Small intestine (tissue), 7 donors: ENCODE measurements at regions not wholly inside any gene's neighbourhood (a gene's known extent, or its start where the extent isn't known, plus 50 kb on each side); places are given as distances from the start of the nearest gene placed in this dataset.

Experiments
- DNase-seq, 2 donors: peaks; one replicate each; pipeline versions ENCODE4 v3.0.0 to v3.0.0-alpha.2; 2013
- FAIRE-seq: peaks from 2 replicates; lab custom pipeline; 2012; peaks lifted over from hg19 to GRCh38; lab: Jason Lieb, UNC
- H3K27ac ChIP-seq, 3 donors: one replicate each; pipeline ENCODE4 v1.5.1; 2013; ENCODE audit warnings: low read length in 2 of 3, mild to moderate bottlenecking in 2 of 3, control low read depth in 1 of 3, inconsistent platforms in 1 of 3, low read depth in 1 of 3, moderate library complexity in 1 of 3
- H3K27me3 ChIP-seq, 3 donors: one replicate each; pipeline ENCODE4 v1.6.1; 2013; ENCODE audit warnings: low read length in 3 of 3, inconsistent platforms in 1 of 3; ENCODE audit not compliant: control insufficient read depth in 3 of 3, insufficient read depth in 3 of 3
- H3K36me3 ChIP-seq, 3 donors: one replicate each; pipeline ENCODE4 v1.6.1; 2013; ENCODE audit warnings: low read length in 3 of 3, inconsistent platforms in 1 of 3, low read depth in 1 of 3, mild to moderate bottlenecking in 1 of 3, moderate library complexity in 1 of 3; ENCODE audit not compliant: control insufficient read depth in 3 of 3, insufficient read depth in 2 of 3
- H3K4me1 ChIP-seq, 3 donors: one replicate each; pipeline ENCODE4 v1.6.1; 2013; ENCODE audit warnings: low read length in 2 of 3, inconsistent platforms in 1 of 3, low read depth in 1 of 3, mild to moderate bottlenecking in 1 of 3, moderate library complexity in 1 of 3; ENCODE audit not compliant: control insufficient read depth in 3 of 3, insufficient read depth in 2 of 3
- H3K4me3 ChIP-seq, 3 donors: one replicate each; pipeline ENCODE4 v1.5.1; 2013; ENCODE audit warnings: low read length in 3 of 3, control low read depth in 1 of 3, inconsistent platforms in 1 of 3, low read depth in 1 of 3, mild to moderate bottlenecking in 1 of 3, moderate library complexity in 1 of 3
- H3K9me3 ChIP-seq, 2 donors: one replicate each; pipeline ENCODE4 v1.6.1; 2013; ENCODE audit warnings: low read depth in 1 of 2, low read length in 1 of 2; ENCODE audit not compliant: control insufficient read depth in 2 of 2, insufficient read depth in 1 of 2
- WGBS, 3 donors: extraction: QIAGEN DNeasy Blood & Tissue Kit; methylation state at CpG; one replicate each; pipeline ENCODE4 v1.1.7; 2013; 5-methylcytosine and 5-hydroxymethylcytosine counted together
- donor health status: healthy with polysubstance abuse.
- donor health status: control.
- donor health status: control.
- donor health status: Bipolar disorder and iron deficiency.
- donor health status: healthy.

DNA sequence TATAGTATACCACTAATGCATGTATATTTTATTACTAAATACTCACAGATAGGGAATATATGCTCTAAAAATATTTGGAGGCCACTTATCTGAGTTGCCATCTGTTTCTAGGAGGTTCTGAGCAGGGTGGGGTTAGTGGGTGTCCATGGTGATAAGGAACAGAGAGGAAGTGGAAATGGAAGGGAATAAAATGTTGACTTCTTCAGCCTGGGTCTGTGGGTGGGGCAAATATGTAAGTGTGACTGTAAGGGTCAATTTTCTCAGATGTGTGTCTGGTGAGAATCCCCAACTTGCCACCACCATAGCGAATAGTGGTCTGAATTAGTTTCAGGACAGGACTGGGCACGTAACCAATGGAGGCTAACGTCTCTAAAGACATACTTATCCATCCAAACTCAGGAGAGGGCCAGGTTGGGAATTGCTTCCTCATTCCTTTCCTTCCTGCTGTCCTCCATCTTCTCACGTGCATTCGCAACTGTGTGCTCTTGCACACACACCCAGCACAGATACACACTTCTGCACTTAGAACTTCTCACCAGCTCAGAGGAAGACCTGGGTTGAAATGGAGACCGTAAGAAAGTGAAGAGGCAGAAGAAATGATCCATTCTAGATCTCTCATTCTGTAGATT, 54.2 kb upstream of the GZMB start:
- Histone ChIP-seq H3K27ac (no peak overlapping the region), H3K4me1 (no peaks in the 10 kb centered on the region), H3K4me3 (no peak overlapping the region), H3K36me3 (no peaks in the 10 kb centered on the region), H3K27me3 (no peaks in the 10 kb centered on the region), H3K9me3 (no peaks in the 10 kb centered on the region)
- DNase-seq (no peak), FAIRE-seq (no peak)
- WGBS, 3 donors = 70 to 75% (median 74%) methylated on average over 6 of the region's 6 CpGs
